AG04449 (cell line): ENCODE measurements at regions not wholly inside any gene's neighbourhood (a gene's known extent, or its start where the extent isn't known, plus 50 kb on each side); places are given as distances from the start of the nearest gene placed in this dataset.

Experiments used
- CTCF ChIA-PET: fragments of 350-600 bp; formaldehyde crosslinking; extraction: SDS; loops from one replicate; lab custom pipeline; 2021; ENCODE audit warnings: antibody characterized with exemption; lab: Yijun Ruan, JAX
- POLR2A ChIA-PET: fragments of 400-600, 350-600 bp; formaldehyde crosslinking; extraction: SDS; loops from one replicate; lab custom pipeline; 2020; ENCODE audit warnings: antibody characterized with exemption, inconsistent platforms; lab: Yijun Ruan, JAX
- DNase-seq: peaks from one replicate; pipeline ENCODE4 v3.0.0-alpha.2; 2010; ENCODE audit warnings: low read depth, low spot score
- H3K4me3 ChIP-seq: 2 replicates; pipeline ENCODE4 v1.5.1; 2011; ENCODE audit warnings: low read depth, mild to moderate bottlenecking, control low read depth, low read length
- CTCF ChIP-seq: IDR thresholded peaks from one replicate; pipeline ENCODE4 v1.5.1; 2011; ENCODE audit warnings: mild to moderate bottlenecking, moderate library complexity, low read length, control low read depth, inconsistent platforms; ENCODE audit not compliant: insufficient read depth; ENCODE audit errors: missing control alignments

DNA sequence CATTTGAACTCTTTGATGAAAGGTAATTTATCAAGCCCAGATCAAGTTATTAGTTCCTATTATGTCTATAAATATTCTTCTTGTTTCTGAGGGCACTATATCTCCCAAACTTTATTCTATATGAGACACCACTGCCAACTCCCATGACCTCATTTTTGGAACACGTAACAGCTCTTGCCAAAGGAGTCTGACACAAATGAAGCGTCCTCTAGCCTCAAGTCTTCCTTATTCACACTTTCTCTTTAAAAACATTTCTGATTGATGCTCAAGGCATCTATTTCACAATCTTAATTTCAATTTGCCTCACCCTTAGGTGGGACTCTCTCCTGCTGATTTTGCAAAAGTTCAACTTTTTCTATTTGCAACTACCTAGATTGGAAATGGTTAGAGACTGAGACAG, 848.4 kb downstream of the GATA3 start:
- CTCF ChIA-PET: no interaction called here
- H3K4me3 ChIP-seq: no peak overlapping the region
- no peak for TF ChIP-seq CTCF
- POLR2A ChIA-PET: no interaction called here
- DNase-seq: no peak

DNA sequence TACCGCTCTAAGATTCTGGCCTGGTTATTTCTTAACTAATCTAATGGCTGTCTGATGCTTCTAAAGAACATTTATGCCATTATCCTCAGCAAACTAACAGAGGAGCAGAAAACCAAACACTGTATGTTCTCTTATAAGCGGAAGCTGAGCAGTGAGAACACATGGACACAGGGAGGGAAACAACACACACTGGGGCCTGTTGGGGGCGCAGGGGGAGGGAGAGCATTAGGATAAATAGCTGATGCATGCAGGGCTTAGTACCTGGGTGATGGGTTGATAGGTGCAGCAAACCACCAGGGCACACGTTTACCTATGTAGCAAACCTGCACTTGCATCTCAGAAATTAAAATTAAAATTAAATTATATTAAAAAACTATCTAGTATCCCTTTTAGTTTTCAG, 853.5 kb downstream of the GATA3 start:
- ChIA-PET CTCF (no interaction called here), POLR2A (no interaction called here)
- no peak for DNase-seq
- no peak for TF ChIP-seq CTCF
- no peak overlapping the region for H3K4me3 ChIP-seq

GRCh38 chr10:8910314-8910713, 855.8 kb downstream of the GATA3 start:
- no peak overlapping the region for H3K4me3 ChIP-seq
- CTCF ChIA-PET: no interaction called here
- no peak for TF ChIP-seq CTCF
- no peak for DNase-seq
- POLR2A ChIA-PET: no interaction called here

DNA sequence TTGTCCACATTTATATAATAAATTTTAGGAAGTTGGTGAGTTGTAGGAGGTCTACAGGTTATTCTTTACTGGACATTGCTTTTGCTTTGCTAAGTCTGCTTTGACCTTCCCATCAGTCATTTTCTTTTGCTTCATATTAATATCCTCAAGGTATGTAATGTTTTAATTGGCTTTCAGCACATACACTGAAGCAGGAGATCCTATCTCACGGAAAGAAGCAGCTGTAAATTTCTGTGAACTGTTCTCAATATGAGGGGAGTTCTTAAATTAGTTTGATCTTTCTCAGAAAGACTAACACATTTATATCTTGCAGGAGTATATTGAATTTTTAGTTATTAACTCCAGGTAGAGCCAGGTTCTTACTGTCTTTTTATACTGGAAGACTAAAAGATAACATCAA, 856.5 kb downstream of the GATA3 start:
- no peak overlapping the region for H3K4me3 ChIP-seq
- DNase-seq: no peak
- CTCF ChIA-PET: no interaction called here
- TF ChIP-seq CTCF: no peak
- POLR2A ChIA-PET: no interaction called here

GRCh38 chr10:8912108-8912507, 857.6 kb downstream of the GATA3 start:
- no peak for TF ChIP-seq CTCF
- ChIA-PET CTCF (no interaction called here), POLR2A (no interaction called here)
- no peak for DNase-seq
- no peak overlapping the region for H3K4me3 ChIP-seq

DNA sequence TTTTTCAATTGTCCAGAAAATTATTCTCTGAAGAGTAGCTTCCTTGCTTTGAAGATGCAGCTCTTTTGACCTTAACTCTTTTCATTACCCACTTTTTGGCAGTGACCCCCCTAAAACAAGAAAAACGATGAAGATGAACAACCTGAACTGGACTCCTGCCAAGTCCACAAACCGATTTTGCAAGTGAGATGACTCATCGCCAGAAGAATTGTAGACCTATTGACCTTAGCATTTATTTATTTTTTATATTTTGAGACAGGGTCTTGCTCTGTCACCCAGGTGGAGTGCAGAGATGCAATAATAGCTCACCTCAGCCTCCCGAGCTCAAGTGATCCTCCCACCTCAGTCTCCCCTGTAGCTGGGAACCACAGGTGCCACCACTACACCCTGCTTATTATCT, 859.2 kb downstream of the GATA3 start:
- no peak for TF ChIP-seq CTCF
- ChIA-PET POLR2A (no interaction called here), CTCF (no interaction called here)
- no peak for DNase-seq
- H3K4me3 ChIP-seq: no peak overlapping the region

- DNase-seq: no peak
- CTCF ChIA-PET: no interaction called here
- no peak overlapping the region for H3K4me3 ChIP-seq
- no peak for TF ChIP-seq CTCF
- POLR2A ChIA-PET: no interaction called here
Observed at GRCh38 chr10:8919280-8919679, 864.8 kb downstream of the GATA3 start.
